OCI-M1 (cell line): ENCODE measurements at regions not wholly inside any gene's neighbourhood (a gene's known extent, or its start where the extent isn't known, plus 50 kb on each side); places are given as distances from the start of the nearest gene placed in this dataset.

ENCODE experiments used
- DNase-seq: peaks from one replicate; lab custom pipeline; 2025; lab: John Stamatoyannopoulos, UW

DNA sequence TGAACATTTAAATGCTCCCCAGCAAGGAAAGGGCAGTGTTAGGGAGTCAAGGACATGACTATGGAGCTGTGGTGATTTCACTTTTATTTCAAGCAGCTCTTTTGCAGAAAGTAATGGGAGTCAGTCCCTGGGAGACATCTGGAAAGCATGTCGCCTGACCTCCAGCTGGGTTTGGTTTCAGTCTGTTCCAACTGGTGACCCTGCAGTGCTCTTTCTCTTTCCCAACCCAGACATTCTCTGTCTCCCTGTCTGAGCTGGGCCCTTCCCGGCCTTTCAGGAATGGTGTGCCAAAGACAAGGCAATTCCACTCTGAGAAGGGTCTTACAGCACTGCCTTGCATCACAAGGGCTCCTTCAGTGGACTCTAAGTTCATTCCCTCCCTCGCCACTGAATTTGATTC lies 323.2 kb downstream of the OSR1 start:
- DNase-seq = no peak

DNA sequence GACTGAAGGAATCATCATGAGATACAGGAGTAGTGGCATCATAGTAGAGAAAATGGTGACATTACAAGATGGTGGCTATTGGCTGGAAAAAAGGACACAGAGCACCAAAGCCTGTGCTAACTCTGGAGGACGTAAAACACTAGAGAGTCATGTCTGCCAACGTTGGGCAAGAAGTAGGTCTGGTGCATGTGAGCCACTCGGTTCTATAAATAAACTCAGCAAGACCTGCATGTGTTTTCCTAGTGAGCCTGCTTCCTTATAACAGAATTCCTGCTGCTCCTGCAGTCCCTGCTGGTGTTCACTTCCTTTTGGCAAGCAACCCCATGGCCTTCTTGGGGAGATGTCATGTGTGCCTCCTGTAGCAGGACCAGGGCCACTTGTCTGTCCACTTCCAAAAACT lies 325.2 kb downstream of the OSR1 start:
- no peak for DNase-seq

DNA sequence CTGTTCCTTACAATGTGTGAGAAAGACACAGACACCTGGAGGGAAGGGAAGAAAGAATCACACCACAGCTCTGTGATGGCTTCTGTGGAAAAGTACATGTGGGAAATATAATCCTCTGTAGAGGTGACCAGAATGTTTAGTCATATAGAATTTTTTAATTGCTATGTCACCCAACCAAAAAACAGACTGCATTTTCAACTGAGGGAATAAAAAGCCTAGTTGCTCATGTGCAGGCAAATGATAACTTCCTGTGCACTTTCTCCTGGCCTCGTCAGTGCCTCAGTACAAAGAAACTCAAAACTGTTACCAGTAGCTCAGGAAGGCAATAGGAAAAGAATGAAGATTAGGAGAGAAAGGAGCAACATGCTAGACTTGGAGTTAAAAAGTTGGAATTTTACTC lies 326.8 kb downstream of the OSR1 start:
- no peak for DNase-seq

DNA sequence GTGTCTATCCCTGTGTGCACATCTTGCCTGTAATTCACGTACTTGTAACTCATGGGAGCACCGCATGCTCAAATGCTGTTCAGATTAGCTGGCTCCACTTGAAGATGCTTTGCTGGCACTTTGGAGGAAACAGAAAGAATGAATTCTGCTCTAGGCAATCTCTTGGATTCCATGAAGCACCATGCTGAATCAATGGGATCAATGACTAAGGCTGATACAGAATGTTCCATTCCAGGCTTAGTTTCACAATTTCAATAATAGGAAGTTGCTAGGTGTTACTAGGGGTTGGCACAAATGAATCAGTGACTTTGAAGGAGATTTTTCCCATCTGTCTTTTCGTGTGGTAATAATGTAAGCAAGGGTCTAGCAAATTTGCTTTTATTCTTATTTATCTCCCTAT lies 328.8 kb downstream of the OSR1 start:
- no peak for DNase-seq

DNA sequence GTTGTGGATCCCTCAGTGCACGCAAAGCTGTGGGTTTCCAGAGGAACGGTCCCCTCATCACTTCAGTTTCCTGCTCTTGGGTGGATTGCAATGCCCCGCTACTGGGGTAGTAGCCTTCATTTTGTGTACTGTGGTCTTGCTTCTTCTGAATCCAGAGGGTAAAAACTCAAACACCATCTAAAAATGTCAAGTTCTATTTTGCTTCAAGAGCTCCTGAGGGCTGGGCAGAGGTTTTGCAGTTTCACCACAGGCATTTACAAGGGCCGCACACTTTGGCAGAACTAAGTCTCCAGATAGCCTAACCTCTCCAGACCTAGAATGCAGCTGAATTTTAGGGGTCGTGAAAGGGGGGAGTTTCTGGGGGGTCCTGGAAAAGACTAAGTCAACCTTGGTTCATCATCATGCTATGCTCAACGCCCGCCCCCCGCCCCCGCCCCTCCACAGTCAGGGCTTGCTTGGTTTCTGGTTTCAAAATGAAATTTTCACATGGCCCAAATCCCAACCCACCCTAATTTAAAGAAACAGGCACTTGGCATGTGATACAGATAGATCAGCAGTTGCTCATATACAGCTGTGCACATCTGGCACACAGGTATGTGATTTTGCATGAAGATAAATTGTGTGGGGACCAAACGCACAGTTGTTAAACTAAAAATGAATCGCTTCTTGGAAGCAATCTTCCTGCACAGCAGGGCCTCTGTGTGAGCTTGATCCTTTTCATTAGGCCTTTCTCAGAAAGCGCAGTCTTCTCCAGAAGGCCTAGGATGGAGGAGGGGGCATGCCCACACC lies 329.6 kb downstream of the OSR1 start:
- DNase-seq = no peak

DNA sequence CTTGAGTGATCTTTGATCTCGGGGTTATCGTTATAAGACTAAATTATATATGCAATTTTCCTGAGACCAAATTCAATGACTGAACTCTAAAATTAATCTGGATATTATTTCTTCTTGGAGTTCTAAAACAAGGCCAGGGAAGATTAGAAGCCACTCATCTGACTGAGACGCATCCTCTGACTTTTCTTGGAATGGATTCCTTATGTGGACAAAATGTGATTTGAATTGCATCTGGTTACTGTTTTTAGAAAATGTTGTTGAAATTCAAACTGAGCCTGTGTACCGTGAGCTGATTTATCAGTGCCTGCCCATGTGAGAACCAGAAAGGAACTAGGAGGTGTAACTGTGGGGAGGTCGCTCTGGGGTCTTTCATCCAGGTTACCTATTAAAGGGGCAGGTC lies 330.8 kb downstream of the OSR1 start:
- no peak for DNase-seq

DNA sequence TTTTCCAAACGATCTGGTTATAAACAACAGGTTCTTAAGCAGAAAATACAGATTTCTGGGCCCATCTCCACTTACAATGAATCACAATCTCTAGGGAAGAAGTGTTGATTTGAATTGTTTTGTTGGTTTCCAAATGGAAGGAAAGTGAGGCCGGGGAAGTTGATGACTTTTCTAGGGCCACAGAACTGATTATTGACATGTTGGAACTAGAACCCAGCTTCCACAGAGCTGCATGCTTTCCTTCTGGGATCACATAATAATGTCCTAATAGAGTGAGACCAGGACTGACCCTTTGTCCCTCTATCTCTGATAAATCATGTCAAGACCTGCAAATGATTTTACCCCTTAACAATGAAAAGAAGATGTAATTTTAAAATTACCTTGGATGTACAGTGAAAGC lies 332.2 kb downstream of the OSR1 start:
- no peak for DNase-seq

DNA sequence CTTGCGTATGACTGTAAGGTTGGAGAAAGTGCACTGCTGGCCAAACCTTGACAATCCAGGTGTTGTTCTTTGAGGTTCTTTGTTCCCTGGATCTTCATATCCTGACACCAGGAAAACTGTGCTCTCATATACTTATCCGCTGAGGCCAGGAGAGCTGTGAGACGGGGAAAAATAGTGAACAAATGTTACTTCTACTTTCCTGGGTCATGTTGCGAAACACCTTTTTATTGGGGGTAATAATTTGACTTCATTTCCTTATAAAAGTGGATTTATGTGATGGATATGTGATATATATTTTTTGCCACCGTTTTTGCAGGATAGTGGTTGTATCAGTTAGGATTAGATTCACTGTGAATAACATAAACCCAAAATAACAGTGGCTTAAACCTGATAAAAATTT lies 336.1 kb downstream of the OSR1 start:
- no peak for DNase-seq

DNA sequence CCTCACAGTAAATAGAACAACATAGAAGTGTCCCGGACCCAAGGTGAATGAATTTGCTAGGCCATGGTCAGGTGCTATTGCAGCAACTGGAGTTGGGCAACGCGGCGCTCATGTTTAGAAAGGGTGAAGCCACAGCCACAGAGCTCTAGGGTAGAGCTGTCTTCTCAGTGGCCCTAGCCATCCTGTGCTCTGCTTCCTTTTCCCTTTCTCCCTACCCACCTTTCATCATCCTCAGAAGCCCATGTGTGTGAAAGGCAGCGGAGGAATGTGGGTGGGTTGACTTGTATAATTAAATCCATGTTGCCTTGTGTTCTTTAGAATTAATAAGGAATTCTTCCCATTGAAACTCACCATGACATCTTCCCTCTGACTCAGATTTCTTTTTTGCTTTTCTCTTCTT lies 336.7 kb downstream of the OSR1 start:
- DNase-seq = no peak

DNA sequence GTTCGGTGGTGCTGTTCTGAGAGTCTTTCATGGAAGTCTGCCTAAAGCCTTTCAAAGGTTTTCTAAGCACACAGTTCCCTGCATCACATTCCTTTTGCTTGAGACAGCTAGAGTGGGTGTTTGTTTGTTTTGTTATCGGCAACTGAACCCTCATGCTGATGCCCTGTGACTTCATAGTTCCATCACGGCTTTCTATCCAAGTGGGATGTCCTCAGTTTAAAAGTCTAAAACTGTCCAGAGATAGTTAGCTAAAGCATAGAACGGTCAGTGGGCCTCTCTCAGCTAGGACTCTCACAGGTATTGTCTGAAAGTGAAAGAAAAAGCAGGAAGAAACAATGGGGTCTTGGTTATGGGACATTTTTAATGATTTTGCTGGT lies 337.3 kb downstream of the OSR1 start:
- no peak for DNase-seq

DNA sequence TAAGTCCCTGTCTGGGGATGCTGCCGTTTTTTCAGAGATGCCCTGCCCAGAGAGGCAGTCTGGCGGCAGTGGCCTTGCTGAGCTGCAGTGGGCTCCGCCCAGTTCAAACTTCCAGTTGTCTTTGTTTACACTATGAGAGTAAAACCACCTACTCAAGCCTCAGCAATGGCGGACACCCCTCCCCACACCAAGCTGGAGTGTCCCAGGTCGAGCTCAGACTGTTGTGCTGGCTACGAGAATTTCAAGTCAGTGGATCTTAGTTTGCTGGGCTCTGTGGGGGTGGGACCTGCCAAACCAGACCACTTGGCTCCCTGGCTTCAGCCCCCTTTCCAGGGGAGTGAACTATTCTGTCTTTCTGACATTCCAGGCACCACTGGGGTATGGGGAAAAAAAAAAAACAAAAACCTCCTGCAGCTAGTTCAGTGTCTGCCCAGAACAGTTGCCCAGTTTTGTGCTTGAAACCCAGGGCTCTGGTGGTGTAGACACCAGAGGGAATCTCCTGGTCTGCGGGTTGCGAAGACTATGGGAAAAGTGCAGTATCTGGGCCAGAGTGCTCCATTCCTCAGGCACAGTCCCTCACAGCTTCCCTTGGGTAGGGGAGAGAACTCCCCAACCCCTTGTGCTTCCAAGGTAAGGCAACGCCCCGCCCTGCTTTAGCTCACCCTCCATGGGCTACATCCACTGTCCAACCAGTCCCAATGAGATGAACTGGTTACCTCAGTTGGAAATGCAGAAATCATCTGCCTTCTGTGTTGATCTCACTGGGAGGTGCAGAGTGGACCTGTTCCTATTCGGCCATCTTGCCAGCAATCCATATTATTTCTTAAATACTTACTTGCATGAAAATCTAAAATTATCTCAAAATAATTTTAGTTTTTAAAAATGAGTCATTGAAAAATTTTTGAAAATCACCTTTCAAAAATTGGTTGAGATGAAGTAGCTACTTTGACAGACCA lies 338.0 kb downstream of the OSR1 start:
- DNase-seq = no peak

DNA sequence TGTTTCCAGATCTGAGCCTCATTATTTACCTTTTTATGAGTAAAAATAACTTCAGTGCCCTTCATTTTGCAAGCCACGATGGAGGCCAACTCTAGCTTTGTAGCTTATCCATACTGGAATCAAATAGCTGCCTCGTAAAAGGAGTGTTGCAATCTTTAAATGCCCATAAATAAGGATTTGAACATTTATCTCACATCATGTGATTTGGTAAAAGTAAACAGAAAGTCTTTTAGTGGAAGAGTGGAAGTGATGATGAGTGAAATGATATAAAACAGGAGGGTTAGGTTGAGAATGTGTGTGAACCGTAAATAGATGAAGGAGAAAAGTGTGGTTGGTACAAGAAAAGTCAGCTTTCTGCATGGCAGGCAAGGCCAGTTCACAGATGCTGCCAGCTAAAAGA lies 348.9 kb downstream of the OSR1 start:
- DNase-seq = no peak

DNA sequence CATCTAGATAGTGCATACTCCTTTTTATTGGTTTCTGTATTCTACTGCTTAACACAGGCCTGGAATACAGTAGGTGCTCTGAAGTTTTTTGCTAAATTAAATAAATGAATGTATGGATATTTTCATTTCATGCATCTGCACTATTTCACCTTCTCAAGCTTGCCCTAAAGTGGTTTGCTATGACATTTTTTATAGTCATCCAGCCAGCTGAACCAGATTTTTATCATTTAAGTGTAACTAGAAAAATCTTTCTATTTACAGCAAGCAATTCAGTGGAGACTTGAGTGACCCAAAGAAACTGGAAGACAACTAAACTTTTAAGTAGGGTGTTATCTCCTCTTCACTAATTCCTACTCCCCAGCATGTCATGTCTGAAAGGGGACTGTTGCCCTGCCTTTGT lies 354.9 kb downstream of the OSR1 start:
- DNase-seq = no peak

DNA sequence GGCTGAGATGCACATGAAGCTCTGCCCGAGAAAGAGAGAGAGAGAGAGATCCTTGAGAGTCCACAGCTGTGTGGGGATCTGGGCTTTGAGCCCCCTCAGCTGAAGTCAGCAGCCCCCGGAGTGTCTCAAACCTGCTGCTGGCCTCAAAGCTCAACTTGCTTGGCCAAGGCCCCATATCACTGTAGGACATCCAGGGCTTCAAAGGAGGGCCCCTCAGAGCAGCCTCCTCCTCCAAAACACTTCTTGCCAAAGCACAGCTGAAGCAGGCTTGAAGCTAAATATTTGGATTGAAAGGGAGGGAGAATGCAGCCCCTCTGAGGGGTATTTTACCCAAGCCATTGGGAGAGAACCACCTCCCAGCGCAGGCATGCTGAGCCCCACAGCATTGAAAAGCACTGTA lies 357.6 kb downstream of the OSR1 start:
- DNase-seq = no peak

DNA sequence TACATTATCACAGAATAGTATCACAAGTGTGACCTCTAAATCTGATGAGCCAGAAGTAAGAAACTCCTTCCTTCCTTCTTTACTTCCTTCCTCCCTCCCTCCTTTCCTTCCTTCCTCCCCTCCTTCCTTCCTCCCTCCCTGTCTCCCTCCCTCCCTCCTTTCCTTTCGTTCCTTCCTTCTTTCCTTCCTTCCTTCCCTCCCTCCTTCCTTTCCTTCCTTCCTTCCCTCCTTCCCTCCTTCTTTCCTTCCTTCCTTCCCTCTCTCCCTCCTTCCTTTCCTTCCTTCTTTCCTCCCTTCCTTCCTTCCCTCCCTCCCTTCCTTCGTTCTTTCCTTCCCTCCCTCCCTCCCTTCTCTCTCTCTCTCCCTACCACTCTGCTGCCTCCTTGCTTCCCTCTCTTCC lies 359.2 kb downstream of the OSR1 start:
- DNase-seq = no peak

DNA sequence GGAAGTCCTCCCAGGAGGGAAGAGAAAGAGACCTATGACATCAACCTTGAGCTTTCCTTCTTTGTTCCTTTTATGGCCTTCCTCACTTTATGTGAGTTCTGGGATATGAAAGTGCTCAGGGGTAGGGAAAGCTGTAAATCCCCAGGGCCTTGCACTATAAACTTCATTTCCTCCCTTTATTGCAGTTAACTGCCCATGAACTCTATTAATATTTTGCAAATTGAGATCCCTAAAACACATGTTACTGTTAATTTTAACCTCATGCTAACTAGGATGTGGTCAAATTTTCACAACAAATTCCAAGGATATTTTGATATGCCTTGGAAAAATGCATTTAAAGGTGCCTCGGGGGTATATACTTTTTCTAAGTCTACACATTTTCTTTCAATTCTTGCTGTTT lies 359.9 kb downstream of the OSR1 start:
- DNase-seq = no peak

DNA sequence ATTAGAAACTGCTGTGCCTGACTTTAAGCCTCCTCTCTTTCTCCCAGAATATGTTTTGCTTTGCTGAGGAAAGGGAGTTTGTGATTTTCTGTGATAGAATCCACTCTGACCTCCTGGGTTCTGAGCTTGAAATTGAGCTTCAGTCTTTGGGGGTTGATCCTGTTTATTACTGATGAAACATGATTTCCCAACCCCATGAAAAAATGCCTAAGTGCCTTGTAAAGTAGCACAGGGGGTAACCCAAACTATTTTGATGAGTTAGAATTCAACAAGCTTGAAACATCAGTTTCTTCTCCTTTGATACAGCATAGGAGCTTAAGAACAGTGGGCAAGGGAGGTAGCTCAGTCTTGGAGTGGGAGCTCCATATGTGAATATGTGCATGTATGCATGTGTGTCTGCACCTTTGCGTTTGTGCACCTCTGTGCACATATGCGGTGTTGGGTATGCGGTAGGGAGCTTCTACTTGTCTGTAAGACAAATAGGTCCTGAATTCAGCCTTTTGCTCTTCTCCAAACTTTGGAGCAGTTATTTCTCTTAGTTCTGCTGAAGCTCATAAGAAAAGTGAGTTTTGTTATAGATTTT lies 364.6 kb downstream of the OSR1 start:
- DNase-seq = no peak

DNA sequence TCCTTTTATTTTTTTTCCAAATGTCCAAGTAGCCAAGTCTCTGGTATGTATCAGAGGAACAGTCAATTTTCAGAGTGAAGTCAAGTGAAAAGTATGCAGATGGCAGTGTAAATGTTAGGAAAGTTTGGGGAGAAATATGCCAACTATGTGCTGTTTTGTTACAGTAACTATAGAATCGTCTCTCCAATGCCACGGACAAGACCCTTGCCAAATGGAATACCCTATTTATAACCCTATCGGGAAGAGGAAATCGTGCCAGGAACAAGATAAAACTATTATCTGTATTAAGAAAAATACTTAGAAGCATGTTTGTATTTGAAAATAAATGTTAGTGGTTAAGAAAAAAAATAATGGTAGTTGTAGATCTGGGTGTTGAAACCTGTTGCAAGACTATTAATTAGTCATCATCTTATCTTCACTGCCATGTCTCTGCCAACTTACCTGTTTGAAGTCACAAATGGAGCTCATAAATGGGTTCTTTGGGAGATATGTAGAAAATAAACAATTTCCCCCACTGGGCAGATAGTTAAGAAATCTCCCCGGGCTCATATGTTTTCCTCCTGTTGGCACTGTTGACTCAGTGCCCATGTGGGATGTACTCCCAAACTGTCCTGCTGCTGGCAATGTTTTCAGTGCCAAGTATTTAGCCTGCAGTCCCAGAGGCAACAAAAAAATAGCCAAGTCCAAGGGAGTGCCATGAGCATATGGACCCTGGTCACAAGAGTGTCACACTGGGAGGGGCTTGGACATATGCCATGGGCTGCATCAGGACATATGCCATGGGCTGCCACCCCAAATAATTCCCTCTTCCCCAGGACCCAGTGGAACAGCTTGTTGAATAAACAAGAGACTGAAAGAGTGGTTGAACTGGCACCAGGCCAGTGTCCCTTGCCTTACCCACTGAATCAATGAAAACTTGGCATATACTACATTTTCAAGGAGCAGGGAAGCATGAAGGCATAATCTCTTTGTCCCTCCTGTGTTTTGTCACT lies 366.9 kb downstream of the OSR1 start:
- no peak for DNase-seq

DNA sequence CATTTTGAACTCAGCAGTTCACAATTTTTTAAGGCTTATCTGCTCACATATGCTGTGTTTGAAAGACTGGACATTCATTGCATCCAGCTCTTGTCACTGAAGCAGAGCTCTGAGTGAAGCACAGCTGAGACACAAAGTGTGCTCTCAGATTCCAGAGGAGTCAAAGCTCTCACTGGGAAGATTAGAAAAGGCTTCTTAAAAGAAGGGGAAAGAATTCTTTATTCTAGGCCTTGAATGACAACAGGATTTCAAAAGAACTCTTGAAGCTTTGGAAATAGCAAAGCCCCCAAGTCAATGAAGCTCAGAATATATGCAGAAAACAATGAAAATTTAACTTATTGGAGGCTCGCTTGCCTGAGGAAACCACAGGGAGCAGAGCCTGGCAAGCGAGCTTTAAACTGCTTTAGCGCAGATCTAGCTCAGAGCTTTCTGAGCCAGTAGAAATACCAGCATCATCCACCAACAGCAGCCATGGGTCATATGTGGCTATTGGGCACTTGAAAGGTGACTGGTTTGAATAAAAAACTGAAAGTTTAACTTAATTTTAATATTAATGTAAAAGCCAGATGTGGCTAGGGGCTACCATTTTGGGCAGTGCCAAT lies 369.7 kb downstream of the OSR1 start:
- no peak for DNase-seq

DNA sequence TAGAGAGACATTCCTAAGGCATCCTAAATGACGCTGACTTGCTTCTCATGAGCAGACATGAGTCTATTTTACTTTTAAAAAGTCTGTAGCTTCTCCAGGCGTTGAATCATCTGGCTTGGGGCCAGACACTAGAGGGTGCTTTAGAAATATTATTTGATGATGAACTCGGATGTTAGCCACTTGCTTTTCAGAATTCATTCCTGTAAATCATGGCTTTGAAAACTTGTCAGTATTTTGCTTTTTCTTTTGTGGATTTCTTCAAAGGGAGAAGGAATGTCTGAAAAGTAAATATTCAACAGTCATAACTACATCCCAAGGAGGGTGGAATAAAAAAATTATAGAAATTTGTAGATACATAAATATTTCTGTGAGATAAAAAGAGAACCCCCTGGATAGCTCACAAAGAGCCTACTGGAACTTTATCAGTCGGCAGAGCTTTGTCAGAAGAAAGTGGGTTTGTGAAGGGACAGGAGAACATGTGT lies 370.8 kb downstream of the OSR1 start:
- DNase-seq = peak; percentile 48

DNA sequence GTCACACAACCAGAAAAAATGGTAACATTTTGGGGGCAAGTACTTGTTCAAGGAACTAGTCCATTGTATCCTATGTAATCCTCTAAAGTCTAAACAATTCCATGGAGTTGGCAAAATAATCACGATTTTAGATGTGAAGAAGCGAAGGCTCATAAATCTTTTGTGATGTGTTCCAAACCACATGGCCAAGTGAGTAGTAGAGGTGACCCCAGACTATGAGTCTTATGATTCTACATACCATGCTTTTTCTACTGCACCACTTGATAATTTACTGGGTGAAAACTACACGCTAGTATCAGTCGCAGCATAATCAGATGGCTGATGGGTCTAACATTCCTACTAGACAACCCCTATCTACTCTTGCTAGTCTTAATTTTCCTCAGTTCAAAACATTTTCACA lies 371.4 kb downstream of the OSR1 start:
- DNase-seq = no peak
